ENCODE measurements at regions not wholly inside any gene's neighbourhood (a gene's known extent, or its start where the extent isn't known, plus 50 kb on each side); places are given as distances from the start of the nearest gene placed in this dataset.

- Histone ChIP-seq H3K27ac (ENCODE audit: extremely low read depth, low read depth, low read length) (no peak overlapping the region), H3K36me3 (ENCODE audit: control insufficient read depth in 2 of 2, insufficient read depth in 1 of 2, low read length in 2 of 2) (no peaks in the 10 kb centered on the region), H3K9me3 (ENCODE audit: control insufficient read depth, insufficient read depth, low read depth, low read length) (no peaks in the 10 kb centered on the region), H3K4me1 (ENCODE audit: control insufficient read depth, insufficient read depth, low read length) (no peaks in the 10 kb centered on the region), H3K4me3 (ENCODE audit: low read depth, low read length) (no peak overlapping the region)
- POLR2A ChIA-PET = no interaction called here
- CTCF ChIA-PET = interaction anchor here (0.6 to 0.7 kb wide), 4 partner anchors 10 to 1990 kb away, joined by 4 to 6 read pairs (median 5); no protein-coding TSS in a partner anchor
- TF ChIP-seq ZNF155 (tag by site-specific recombination; IDR thresholded peaks at IDR 0.05) (no peak), ZBTB8A (tag by site-specific recombination; IDR thresholded peaks at IDR 0.05) (no peak), ZNF174 (tag by site-specific recombination; IDR thresholded peaks at IDR 0.05) (no peak), KLF17 (tag by site-specific recombination; IDR thresholded peaks at IDR 0.05) (no peak), ZNF311 (tag by site-specific recombination; IDR thresholded peaks at IDR 0.05; ENCODE audit: borderline replicate concordance) (no peak), ZNF558 (tag by site-specific recombination; IDR thresholded peaks at IDR 0.05) (no peak), ZNF341 (tag by site-specific recombination; IDR thresholded peaks at IDR 0.05; ENCODE audit: low read depth) (no peak), ATF2 (tag by site-specific recombination; IDR thresholded peaks at IDR 0.05; ENCODE audit: low read depth) (no peak), SP7 (tag by site-specific recombination; IDR thresholded peaks at IDR 0.05) (no peak), KLF7 (tag by site-specific recombination; IDR thresholded peaks at IDR 0.05; ENCODE audit: borderline replicate concordance) (no peak), ZFP37 (tag by site-specific recombination; IDR thresholded peaks at IDR 0.05) (no peak), ZNF394 (tag by site-specific recombination; IDR thresholded peaks at IDR 0.05; ENCODE audit: borderline replicate concordance) (no peak), ZFP3 (tag by site-specific recombination; IDR thresholded peaks at IDR 0.05; ENCODE audit: low read depth) (no peak), ZNF621 (tag by site-specific recombination; IDR thresholded peaks at IDR 0.05) (no peak), ZBTB10 (tag by site-specific recombination; IDR thresholded peaks at IDR 0.05) (no peak), ZSCAN16 (tag by site-specific recombination; IDR thresholded peaks at IDR 0.05) (no peak), HIC1 (tag by site-specific recombination; IDR thresholded peaks at IDR 0.05) (no peak)
- TF ChIP-seq, protein P1, sequence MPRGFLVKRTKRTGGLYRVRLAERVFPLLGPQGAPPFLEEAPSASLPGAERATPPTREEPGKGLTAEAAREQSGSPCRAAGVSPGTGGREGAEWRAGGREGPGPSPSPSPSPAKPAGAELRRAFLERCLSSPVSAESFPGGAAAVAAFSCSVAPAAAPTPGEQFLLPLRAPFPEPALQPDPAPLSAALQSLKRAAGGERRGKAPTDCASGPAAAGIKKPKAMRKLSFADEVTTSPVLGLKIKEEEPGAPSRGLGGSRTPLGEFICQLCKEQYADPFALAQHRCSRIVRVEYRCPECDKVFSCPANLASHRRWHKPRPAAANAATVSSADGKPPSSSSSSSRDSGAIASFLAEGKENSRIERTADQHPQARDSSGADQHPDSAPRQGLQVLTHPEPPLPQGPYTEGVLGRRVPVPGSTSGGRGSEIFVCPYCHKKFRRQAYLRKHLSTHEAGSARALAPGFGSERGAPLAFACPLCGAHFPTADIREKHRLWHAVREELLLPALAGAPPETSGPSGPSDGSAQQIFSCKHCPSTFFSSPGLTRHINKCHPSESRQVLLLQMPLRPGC (tag by site-specific recombination; IDR thresholded peaks at IDR 0.05) = no peak
- TF ChIP-seq, protein P2, sequence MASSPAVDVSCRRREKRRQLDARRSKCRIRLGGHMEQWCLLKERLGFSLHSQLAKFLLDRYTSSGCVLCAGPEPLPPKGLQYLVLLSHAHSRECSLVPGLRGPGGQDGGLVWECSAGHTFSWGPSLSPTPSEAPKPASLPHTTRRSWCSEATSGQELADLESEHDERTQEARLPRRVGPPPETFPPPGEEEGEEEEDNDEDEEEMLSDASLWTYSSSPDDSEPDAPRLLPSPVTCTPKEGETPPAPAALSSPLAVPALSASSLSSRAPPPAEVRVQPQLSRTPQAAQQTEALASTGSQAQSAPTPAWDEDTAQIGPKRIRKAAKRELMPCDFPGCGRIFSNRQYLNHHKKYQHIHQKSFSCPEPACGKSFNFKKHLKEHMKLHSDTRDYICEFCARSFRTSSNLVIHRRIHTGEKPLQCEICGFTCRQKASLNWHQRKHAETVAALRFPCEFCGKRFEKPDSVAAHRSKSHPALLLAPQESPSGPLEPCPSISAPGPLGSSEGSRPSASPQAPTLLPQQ (tag by site-specific recombination; IDR thresholded peaks at IDR 0.05) = no peak
- TF ChIP-seq, protein P3, sequence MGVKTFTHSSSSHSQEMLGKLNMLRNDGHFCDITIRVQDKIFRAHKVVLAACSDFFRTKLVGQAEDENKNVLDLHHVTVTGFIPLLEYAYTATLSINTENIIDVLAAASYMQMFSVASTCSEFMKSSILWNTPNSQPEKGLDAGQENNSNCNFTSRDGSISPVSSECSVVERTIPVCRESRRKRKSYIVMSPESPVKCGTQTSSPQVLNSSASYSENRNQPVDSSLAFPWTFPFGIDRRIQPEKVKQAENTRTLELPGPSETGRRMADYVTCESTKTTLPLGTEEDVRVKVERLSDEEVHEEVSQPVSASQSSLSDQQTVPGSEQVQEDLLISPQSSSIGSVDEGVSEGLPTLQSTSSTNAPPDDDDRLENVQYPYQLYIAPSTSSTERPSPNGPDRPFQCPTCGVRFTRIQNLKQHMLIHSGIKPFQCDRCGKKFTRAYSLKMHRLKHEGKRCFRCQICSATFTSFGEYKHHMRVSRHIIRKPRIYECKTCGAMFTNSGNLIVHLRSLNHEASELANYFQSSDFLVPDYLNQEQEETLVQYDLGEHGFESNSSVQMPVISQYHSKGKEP (tag by site-specific recombination; IDR thresholded peaks at IDR 0.05) = no peak
These were observed 151.9 kb downstream of the MYLK4 start for GRCh38 chr6:2598867-2599266.
